Thyroid gland (tissue), 4 donors: ENCODE measurements at regions not wholly inside any gene's neighbourhood (a gene's known extent, or its start where the extent isn't known, plus 50 kb on each side); places are given as distances from the start of the nearest gene placed in this dataset.

Experiments used
- CTCF ChIP-seq, 6 experiments: fragments of 200-600 bp in 3 of 6; fragments of 450-650 bp in 3 of 6; sonication (generic) in 3 of 6; IDR thresholded peaks; one replicate each; pipeline ENCODE4 v1.5.1; 2016 to 2019; ENCODE audit warnings: antibody characterized with exemption in 6 of 6, mild to moderate bottlenecking in 2 of 6, inconsistent platforms in 1 of 6, moderate library complexity in 1 of 6
- POLR2A ChIP-seq, 2 donors: fragments of 450-650 bp; IDR thresholded peaks; one replicate each; pipeline ENCODE4 v1.6.1; 2017; ENCODE audit warnings: antibody characterized with exemption in 2 of 2, mild to moderate bottlenecking in 2 of 2, moderate library complexity in 1 of 2

- no peak for TF ChIP-seq CTCF (IDR thresholded peaks at IDR 0.05)
- TF ChIP-seq POLR2A (IDR thresholded peaks at IDR 0.05): no peak
These were observed 260.4 kb upstream of the MEIS2 start for GRCh38 chr15:37360724-37361123.
